ENCODE measurements at regions not wholly inside any gene's neighbourhood (a gene's known extent, or its start where the extent isn't known, plus 50 kb on each side); places are given as distances from the start of the nearest gene placed in this dataset.
"Not testable (repeated sequence)": the region's sequence is repeated elsewhere in the genome, so short reads cannot be mapped to it uniquely, and the experiment has no call there.

- Histone ChIP-seq H3K27ac (no peak overlapping the region), H3K36me3 (no peaks in the 10 kb centered on the region), H3K4me3 (ENCODE audit: low read depth, low read length) (peak overlapping the region; percentile 24), H3K27me3 (ENCODE audit: insufficient read depth, low read depth, severe bottlenecking) (no peaks in the 10 kb centered on the region), H3K9me3 (ENCODE audit: severe bottlenecking) (peaks cover 4% of the 10 kb centered on the region)
- TF ChIP-seq CTCF (IDR thresholded peaks at IDR 0.05; ENCODE audit: low read depth, low read length) = no peak
- DNase-seq = no peak
Measured at GRCh38 chr4:132227151-132227856, 921.8 kb upstream of the PCDH10 start.

GRCh38 chr4:132227857-132228165 lies 921.3 kb upstream of the PCDH10 start:
- peak; percentile 84 for DNase-seq
- H3K4me3 ChIP-seq (ENCODE audit: low read depth, low read length) = peak overlapping the region; percentile 24
- not testable (repeated sequence) for H3K27ac ChIP-seq; H3K36me3 ChIP-seq; H3K27me3 ChIP-seq (ENCODE audit: insufficient read depth, low read depth, severe bottlenecking); H3K9me3 ChIP-seq (ENCODE audit: severe bottlenecking)
- TF ChIP-seq CTCF (IDR thresholded peaks at IDR 0.05; ENCODE audit: low read depth, low read length) = peak; percentile 87

GRCh38 chr4:132228676-132229075 lies 920.4 kb upstream of the PCDH10 start:
- no peak for DNase-seq
- no peaks in the 10 kb centered on the region for H3K27me3 ChIP-seq (ENCODE audit: insufficient read depth, low read depth, severe bottlenecking)
- TF ChIP-seq CTCF (IDR thresholded peaks at IDR 0.05; ENCODE audit: low read depth, low read length) = no peak

GRCh38 chr4:132230025-132230424 lies 919.1 kb upstream of the PCDH10 start:
- TF ChIP-seq CTCF (IDR thresholded peaks at IDR 0.05; ENCODE audit: low read depth, low read length) = no peak
- Histone ChIP-seq H3K27me3 (ENCODE audit: insufficient read depth, low read depth, severe bottlenecking) (no peaks in the 10 kb centered on the region), H3K9me3 (ENCODE audit: severe bottlenecking) (no peaks in the 10 kb centered on the region), H3K4me3 (ENCODE audit: low read depth, low read length) (no peak overlapping the region), H3K27ac (no peak overlapping the region), H3K36me3 (no peaks in the 10 kb centered on the region)
- DNase-seq = no peak

More at GRCh38 chr4:132228676-132229075, 920.4 kb upstream of the PCDH10 start:
- Histone ChIP-seq H3K36me3 (no peaks in the 10 kb centered on the region), H3K4me3 (ENCODE audit: low read depth, low read length) (no peak overlapping the region), H3K9me3 (ENCODE audit: severe bottlenecking) (peaks cover under 1% of the 10 kb centered on the region), H3K27ac (no peak overlapping the region)

- no peak for DNase-seq
Measured at GRCh38 chr4:132238697-132239096, 910.4 kb upstream of the PCDH10 start.

More at GRCh38 chr4:132238697-132239096, 910.4 kb upstream of the PCDH10 start:
- Histone ChIP-seq H3K27ac (no peak overlapping the region), H3K9me3 (ENCODE audit: severe bottlenecking) (no peaks in the 10 kb centered on the region), H3K36me3 (no peaks in the 10 kb centered on the region), H3K4me3 (ENCODE audit: low read depth, low read length) (no peak overlapping the region), H3K27me3 (ENCODE audit: insufficient read depth, low read depth, severe bottlenecking) (no peaks in the 10 kb centered on the region)
- no peak for TF ChIP-seq CTCF (IDR thresholded peaks at IDR 0.05; ENCODE audit: low read depth, low read length)

All from WERI-Rb-1 (cell line).